ENCODE measurements at regions not wholly inside any gene's neighbourhood (a gene's known extent, or its start where the extent isn't known, plus 50 kb on each side); places are given as distances from the start of the nearest gene placed in this dataset.

DNA sequence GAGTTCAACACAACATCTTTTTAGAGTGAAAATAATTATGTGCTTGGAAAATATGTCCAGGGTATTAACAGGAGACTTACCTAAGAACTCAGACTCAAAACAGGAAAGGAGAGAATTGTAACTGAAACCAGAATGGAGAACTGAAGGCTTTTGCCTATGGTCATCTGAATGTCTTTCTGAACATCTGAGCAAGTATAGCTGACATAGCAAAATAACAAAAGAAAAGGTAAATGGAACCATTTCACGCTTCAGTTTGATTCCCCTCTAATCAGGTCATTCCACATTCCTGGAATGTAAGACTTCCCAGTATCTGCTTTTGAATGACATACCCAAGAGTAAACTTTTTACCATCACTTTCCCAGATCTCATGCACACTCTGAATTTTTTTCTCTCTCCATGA lies 500.4 kb upstream of the HS3ST1 start:
- H3K9me3 ChIP-seq: peaks cover 0 to 14% (median 5%) of the 10 kb centered on the region in 8 donors
- no peaks in the 10 kb centered on the region for H3K36me3 ChIP-seq
- H3K27me3 ChIP-seq (replicated peaks in 1 of 7): no peaks in the 10 kb centered on the region
- intact Hi-C loops (cut with DNase I; ENCODE audit: low total_unique reads): no loop called here
- no peak overlapping the region for H3K27ac ChIP-seq
- no peak overlapping the region for H3K4me3 ChIP-seq
- H3K4me1 ChIP-seq: no peaks in the 10 kb centered on the region
- WGBS, 5 donors: 76 to 91% (median 80%) methylated on average over 1 of the region's 1 CpG
- DNase-seq: no peak
- TF ChIP-seq POLR2A (IDR thresholded peaks at IDR 0.05): no peak
- TF ChIP-seq, protein P1, sequence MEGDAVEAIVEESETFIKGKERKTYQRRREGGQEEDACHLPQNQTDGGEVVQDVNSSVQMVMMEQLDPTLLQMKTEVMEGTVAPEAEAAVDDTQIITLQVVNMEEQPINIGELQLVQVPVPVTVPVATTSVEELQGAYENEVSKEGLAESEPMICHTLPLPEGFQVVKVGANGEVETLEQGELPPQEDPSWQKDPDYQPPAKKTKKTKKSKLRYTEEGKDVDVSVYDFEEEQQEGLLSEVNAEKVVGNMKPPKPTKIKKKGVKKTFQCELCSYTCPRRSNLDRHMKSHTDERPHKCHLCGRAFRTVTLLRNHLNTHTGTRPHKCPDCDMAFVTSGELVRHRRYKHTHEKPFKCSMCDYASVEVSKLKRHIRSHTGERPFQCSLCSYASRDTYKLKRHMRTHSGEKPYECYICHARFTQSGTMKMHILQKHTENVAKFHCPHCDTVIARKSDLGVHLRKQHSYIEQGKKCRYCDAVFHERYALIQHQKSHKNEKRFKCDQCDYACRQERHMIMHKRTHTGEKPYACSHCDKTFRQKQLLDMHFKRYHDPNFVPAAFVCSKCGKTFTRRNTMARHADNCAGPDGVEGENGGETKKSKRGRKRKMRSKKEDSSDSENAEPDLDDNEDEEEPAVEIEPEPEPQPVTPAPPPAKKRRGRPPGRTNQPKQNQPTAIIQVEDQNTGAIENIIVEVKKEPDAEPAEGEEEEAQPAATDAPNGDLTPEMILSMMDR (IDR thresholded peaks at IDR 0.05 in 8 of 11, conservative IDR thresholded peaks at IDR 0.05 in 3 of 11): no peak
- TF ChIP-seq POLR2AphosphoS5 (IDR thresholded peaks at IDR 0.05): no peak

DNA sequence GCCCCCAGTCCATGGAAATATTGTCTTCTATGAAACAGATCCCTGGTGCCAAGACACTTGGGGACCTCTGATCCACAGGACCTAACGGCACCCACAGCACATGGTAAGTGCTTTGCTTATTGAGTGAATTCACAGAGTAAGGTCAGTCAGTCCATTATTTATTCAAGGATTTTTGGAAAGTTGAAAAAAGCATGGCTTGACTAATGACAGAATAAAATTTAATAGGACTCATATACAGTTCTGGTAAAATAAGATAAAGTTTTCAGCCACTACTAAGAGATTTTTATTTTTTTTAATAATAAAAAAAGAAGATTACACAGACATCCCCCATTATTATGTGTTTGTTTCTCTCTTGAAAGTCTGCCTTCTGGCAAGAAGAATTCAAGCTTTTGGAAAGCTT lies 490.6 kb upstream of the HS3ST1 start:
- intact Hi-C loops (cut with DNase I; ENCODE audit: low total_unique reads): no loop called here
- Histone ChIP-seq H3K36me3 (no peaks in the 10 kb centered on the region), H3K4me3 (no peak overlapping the region), H3K27me3 (replicated peaks in 1 of 7) (no peaks in the 10 kb centered on the region), H3K27ac (no peak overlapping the region), H3K9me3 (no peaks in the 10 kb centered on the region), H3K4me1 (no peaks in the 10 kb centered on the region)
- TF ChIP-seq POLR2A (IDR thresholded peaks at IDR 0.05): no peak
- TF ChIP-seq POLR2AphosphoS5 (IDR thresholded peaks at IDR 0.05): no peak
- TF ChIP-seq, protein P1 (IDR thresholded peaks at IDR 0.05 in 8 of 11, conservative IDR thresholded peaks at IDR 0.05 in 3 of 11): no peak
- no peak for DNase-seq
- WGBS, 5 donors: 71 to 86% (median 82%) methylated on average over 1 of the region's 1 CpG

DNA sequence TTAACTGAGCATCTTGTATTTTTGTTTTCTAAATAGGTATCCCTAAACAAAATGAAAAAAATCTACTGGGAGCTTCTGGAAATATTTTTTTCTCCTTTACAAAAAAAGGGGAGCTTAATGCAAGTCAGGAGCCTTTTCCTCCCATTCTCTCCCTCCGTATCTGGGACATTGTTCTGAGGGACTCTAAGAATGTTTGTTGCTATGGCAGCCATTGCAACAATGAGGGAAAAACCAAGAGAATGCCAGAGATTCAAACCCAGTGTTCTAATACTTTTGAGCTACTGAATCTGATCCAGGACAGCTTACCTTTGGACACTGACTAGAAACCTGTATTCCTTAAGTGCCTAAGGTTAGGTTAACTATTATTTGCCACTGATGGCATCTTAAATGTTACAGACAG lies 485.7 kb upstream of the HS3ST1 start:
- Histone ChIP-seq H3K27ac (no peak overlapping the region), H3K4me3 (no peak overlapping the region), H3K4me1 (no peaks in the 10 kb centered on the region), H3K36me3 (no peaks in the 10 kb centered on the region), H3K27me3 (replicated peaks in 1 of 7) (no peaks in the 10 kb centered on the region), H3K9me3 (no peaks in the 10 kb centered on the region)
- 51 to 71% (median 63%) methylated on average over 1 of the region's 1 CpG for WGBS, 5 donors
- TF ChIP-seq POLR2AphosphoS5 (IDR thresholded peaks at IDR 0.05) (no peak), POLR2A (IDR thresholded peaks at IDR 0.05) (no peak)
- TF ChIP-seq, protein P1 (IDR thresholded peaks at IDR 0.05 in 8 of 11, conservative IDR thresholded peaks at IDR 0.05 in 3 of 11): no peak
- DNase-seq: no peak
- intact Hi-C loops (cut with DNase I; ENCODE audit: low total_unique reads): no loop called here

DNA sequence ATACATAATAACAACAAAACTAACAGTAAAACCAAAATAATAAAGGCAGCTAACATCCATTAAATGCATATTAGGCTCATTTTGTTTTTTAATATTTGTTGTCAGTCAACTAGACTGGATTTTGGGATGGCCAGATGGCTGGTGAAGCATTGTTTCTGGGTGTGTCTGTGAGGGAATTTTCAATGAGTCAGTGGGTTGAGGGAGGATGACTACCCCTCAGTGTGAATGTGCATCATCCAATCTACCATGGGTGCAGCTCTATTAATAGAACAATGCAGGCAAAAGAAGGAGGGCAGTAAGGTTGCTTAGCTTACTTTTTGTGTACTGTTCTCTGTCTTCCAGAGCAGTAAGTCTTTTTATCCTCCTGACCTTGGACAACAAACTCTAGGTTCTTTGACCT lies 484.2 kb upstream of the HS3ST1 start:
- TF ChIP-seq, protein P1 (IDR thresholded peaks at IDR 0.05 in 8 of 11, conservative IDR thresholded peaks at IDR 0.05 in 3 of 11): no peak
- TF ChIP-seq POLR2A (IDR thresholded peaks at IDR 0.05): no peak
- TF ChIP-seq POLR2AphosphoS5 (IDR thresholded peaks at IDR 0.05): no peak
- no peaks in the 10 kb centered on the region for H3K36me3 ChIP-seq
- no peak for DNase-seq
- intact Hi-C loops (cut with DNase I; ENCODE audit: low total_unique reads): no loop called here
- H3K4me1 ChIP-seq: no peaks in the 10 kb centered on the region
- H3K9me3 ChIP-seq: no peaks in the 10 kb centered on the region
- no peak overlapping the region for H3K27ac ChIP-seq
- H3K27me3 ChIP-seq (replicated peaks in 1 of 7): no peaks in the 10 kb centered on the region
- no peak overlapping the region for H3K4me3 ChIP-seq
